GM12865 (cell line): ENCODE measurements at regions not wholly inside any gene's neighbourhood (a gene's known extent, or its start where the extent isn't known, plus 50 kb on each side); places are given as distances from the start of the nearest gene placed in this dataset.

Experiments used
- DNase-seq: peaks from one replicate; pipeline ENCODE4 v3.0.0; 2010; ENCODE audit warnings: low read depth
- H3K4me3 ChIP-seq: 2 replicates; pipeline ENCODE4 v1.5.1; 2011; ENCODE audit warnings: mild to moderate bottlenecking, low read depth, low read length, control low read depth
- CTCF ChIP-seq: IDR thresholded peaks from 2 replicates; pipeline ENCODE4 v1.5.1; 2011; ENCODE audit warnings: low read length, control low read depth, low read depth, inconsistent platforms; ENCODE audit not compliant: insufficient read depth; ENCODE audit errors: missing control alignments

GRCh38 chr6:126541806-126542491 is 202.0 kb downstream of the CENPW start:
- TF ChIP-seq CTCF: no peak
- no peak overlapping the region for H3K4me3 ChIP-seq
- DNase-seq: no peak

GRCh38 chr6:126546541-126547120 is 206.7 kb downstream of the CENPW start:
- no peak for DNase-seq
- no peak for TF ChIP-seq CTCF
- H3K4me3 ChIP-seq: no peak overlapping the region

- DNase-seq: no peak
- no peak overlapping the region for H3K4me3 ChIP-seq
- TF ChIP-seq CTCF: no peak
Measured at GRCh38 chr6:126548300-126548699, 208.4 kb downstream of the CENPW start.

DNA sequence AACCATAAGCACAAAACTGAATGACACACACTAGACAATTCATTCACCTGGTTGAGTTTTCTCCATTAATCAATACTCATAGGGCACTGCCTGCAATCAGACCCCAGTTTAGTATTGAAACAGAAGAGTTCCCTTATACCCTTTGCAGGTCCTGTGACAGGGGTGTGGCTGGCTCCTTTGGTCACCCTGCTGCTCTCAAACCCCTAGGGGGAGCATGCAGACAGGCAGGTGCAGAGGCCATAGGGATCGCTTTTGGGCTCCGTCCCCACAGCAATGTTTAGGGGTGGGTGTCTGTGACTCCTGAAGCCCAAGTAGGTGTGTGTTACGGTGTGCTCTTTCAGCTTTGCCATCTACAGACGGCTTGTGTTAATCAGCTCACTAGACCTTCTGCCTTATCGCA is 210.4 kb downstream of the CENPW start:
- peak; percentile 17 for DNase-seq
- peak; percentile 24 for TF ChIP-seq CTCF

DNA sequence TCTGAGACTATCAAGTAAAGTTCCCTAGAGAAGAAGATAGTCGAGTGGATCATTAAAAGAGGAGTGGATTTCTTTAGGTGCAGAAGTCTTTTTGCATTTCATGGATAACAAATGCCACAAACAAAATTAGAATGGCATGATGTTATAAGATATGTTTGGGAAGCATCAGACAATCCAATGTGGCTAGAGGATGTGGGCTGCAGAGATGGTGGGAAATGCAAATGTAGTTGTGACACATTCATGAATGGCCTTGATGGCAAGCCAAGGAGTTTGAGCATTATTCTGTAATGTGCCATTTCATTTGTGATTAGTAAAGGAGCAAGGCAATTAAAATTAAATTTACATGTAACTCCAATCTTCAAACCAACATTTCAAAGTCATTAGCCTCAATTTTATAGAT is 211.9 kb downstream of the CENPW start:
- no peak for TF ChIP-seq CTCF
- DNase-seq: no peak
- H3K4me3 ChIP-seq: no peak overlapping the region

More for the DNA sequence above, 210.4 kb downstream of the CENPW start:
- H3K4me3 ChIP-seq: no peak overlapping the region

DNA sequence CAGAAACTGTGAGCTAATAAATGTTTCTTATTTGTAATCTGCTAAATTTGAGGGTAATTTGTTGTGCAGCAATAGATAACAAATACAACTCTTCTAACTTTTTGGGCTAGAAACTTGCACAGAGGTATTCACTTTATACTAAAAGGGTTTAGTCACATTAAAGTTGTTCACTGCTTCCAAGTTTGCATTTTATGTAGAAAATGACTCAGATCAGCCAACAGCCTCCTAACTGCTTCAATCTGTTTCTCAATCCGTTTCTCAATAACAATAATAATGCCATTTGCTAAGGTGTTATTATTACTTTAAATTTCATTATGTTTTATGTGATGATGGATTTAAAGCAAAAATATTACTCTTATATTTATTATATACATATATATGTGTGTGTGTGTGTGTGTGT is 213.9 kb downstream of the CENPW start:
- no peak for DNase-seq
- TF ChIP-seq CTCF: no peak
- H3K4me3 ChIP-seq: no peak overlapping the region

DNA sequence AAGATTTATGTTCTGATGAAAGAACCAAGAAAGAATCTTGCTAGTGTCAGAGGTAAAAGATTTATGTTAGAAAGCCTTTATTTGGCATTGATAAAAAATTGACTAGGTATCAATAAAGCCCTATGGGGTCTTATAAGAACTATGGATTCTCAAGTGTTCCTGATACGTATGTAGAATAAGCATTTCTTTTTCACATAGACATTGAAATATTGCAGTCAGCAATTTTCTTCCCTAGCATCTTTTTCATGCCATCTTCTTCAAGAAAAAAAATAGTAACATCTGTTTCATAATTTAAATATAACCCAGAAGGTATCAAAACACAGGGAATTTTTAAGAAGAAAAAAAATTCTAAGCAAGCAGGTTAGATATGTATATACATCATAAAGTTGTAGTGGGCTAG is 230.6 kb downstream of the CENPW start:
- TF ChIP-seq CTCF: no peak
- DNase-seq: no peak
- no peak overlapping the region for H3K4me3 ChIP-seq
